ENCODE measurements at regions not wholly inside any gene's neighbourhood (a gene's known extent, or its start where the extent isn't known, plus 50 kb on each side); places are given as distances from the start of the nearest gene placed in this dataset.

GRCh38 chr5:21225223-21226064 lies 1237.4 kb upstream of the CDH18 start:
- H3K4me3 ChIP-seq (ENCODE audit: control insufficient read depth, low read depth, low read length), result no peak overlapping the region
- TF ChIP-seq CTCF (IDR thresholded peaks at IDR 0.05; ENCODE audit: control insufficient read depth, insufficient read depth, low read depth, low read length, missing control alignments), result no peak
- no peak for DNase-seq (ENCODE audit: low read depth)

GRCh38 chr5:21221616-21222015 lies 1233.6 kb upstream of the CDH18 start:
- TF ChIP-seq CTCF (IDR thresholded peaks at IDR 0.05; ENCODE audit: control insufficient read depth, insufficient read depth, low read depth, low read length, missing control alignments), result no peak
- H3K4me3 ChIP-seq (ENCODE audit: control insufficient read depth, low read depth, low read length), result no peak overlapping the region
- DNase-seq (ENCODE audit: low read depth), result no peak

GRCh38 chr5:21219966-21220365 lies 1232.0 kb upstream of the CDH18 start:
- DNase-seq (ENCODE audit: low read depth), result no peak
- no peak for TF ChIP-seq CTCF (IDR thresholded peaks at IDR 0.05; ENCODE audit: control insufficient read depth, insufficient read depth, low read depth, low read length, missing control alignments)
- no peak overlapping the region for H3K4me3 ChIP-seq (ENCODE audit: control insufficient read depth, low read depth, low read length)

- DNase-seq (ENCODE audit: low read depth), result no peak
- no peak for TF ChIP-seq CTCF (IDR thresholded peaks at IDR 0.05; ENCODE audit: control insufficient read depth, insufficient read depth, low read depth, low read length, missing control alignments)
- H3K4me3 ChIP-seq (ENCODE audit: control insufficient read depth, low read depth, low read length), result no peak overlapping the region
Observed at GRCh38 chr5:21219251-21219650, 1231.3 kb upstream of the CDH18 start.

GRCh38 chr5:21212026-21212425 lies 1224.0 kb upstream of the CDH18 start:
- DNase-seq (ENCODE audit: low read depth), result no peak
- no peak for TF ChIP-seq CTCF (IDR thresholded peaks at IDR 0.05; ENCODE audit: control insufficient read depth, insufficient read depth, low read depth, low read length, missing control alignments)
- no peak overlapping the region for H3K4me3 ChIP-seq (ENCODE audit: control insufficient read depth, low read depth, low read length)

- DNase-seq (ENCODE audit: low read depth), result no peak
- no peak for TF ChIP-seq CTCF (IDR thresholded peaks at IDR 0.05; ENCODE audit: control insufficient read depth, insufficient read depth, low read depth, low read length, missing control alignments)
- H3K4me3 ChIP-seq (ENCODE audit: control insufficient read depth, low read depth, low read length), result no peak overlapping the region
Observed at GRCh38 chr5:21209409-21209808, 1221.4 kb upstream of the CDH18 start.
